ENCODE measurements at regions not wholly inside any gene's neighbourhood (a gene's known extent, or its start where the extent isn't known, plus 50 kb on each side); places are given as distances from the start of the nearest gene placed in this dataset.
"Not testable (repeated sequence)": the region's sequence is repeated elsewhere in the genome, so short reads cannot be mapped to it uniquely, and the experiment has no call there.

- no peak overlapping the region for H3K4me3 ChIP-seq
- no peaks in the 10 kb centered on the region for H3K27me3 ChIP-seq
- intact Hi-C loops (cut with DNase I; ENCODE audit: low total_unique reads) = no loop called here
- no peaks in the 10 kb centered on the region for H3K4me1 ChIP-seq
- H3K27ac ChIP-seq = no peak overlapping the region
- DNase-seq (ENCODE audit: low spot score in 2 of 2) = no peak
- H3K9me3 ChIP-seq = no peaks in the 10 kb centered on the region
- no peaks in the 10 kb centered on the region for H3K36me3 ChIP-seq
- TF ChIP-seq CTCF (IDR thresholded peaks at IDR 0.05) (no peak), POLR2A (IDR thresholded peaks at IDR 0.05) (no peak), POLR2AphosphoS5 (IDR thresholded peaks at IDR 0.05) (no peak)
These were observed 152.0 kb upstream of the NRBF2 start for GRCh38 chr10:62981096-62981495.

- Histone ChIP-seq H3K36me3 (no peaks in the 10 kb centered on the region), H3K27ac (no peak overlapping the region), H3K27me3 (no peaks in the 10 kb centered on the region), H3K9me3 (no peaks in the 10 kb centered on the region), H3K4me1 (no peaks in the 10 kb centered on the region), H3K4me3 (no peak overlapping the region)
- TF ChIP-seq POLR2AphosphoS5 (IDR thresholded peaks at IDR 0.05) (no peak), POLR2A (IDR thresholded peaks at IDR 0.05) (no peak), CTCF (IDR thresholded peaks at IDR 0.05) (no peak)
- intact Hi-C loops (cut with DNase I; ENCODE audit: low total_unique reads) = no loop called here
- DNase-seq (ENCODE audit: low spot score in 2 of 2) = no peak
These were observed 152.4 kb upstream of the NRBF2 start for GRCh38 chr10:62980687-62981086.

GRCh38 chr10:62979921-62980320 is 153.2 kb upstream of the NRBF2 start:
- peaks cover 0 to under 1% of the 10 kb centered on the region in 2 donors for H3K9me3 ChIP-seq
- H3K27ac ChIP-seq = no peak overlapping the region
- no peaks in the 10 kb centered on the region for H3K27me3 ChIP-seq
- intact Hi-C loops (cut with DNase I; ENCODE audit: low total_unique reads) = no loop called here
- H3K4me3 ChIP-seq = no peak overlapping the region
- H3K36me3 ChIP-seq = no peaks in the 10 kb centered on the region
- H3K4me1 ChIP-seq = no peaks in the 10 kb centered on the region
- TF ChIP-seq POLR2AphosphoS5 (IDR thresholded peaks at IDR 0.05) (no peak), CTCF (IDR thresholded peaks at IDR 0.05) (no peak), POLR2A (IDR thresholded peaks at IDR 0.05) (no peak)
- DNase-seq (ENCODE audit: low spot score in 2 of 2) = no peak

- peaks cover 5 to 10% of the 10 kb centered on the region in 2 donors for H3K9me3 ChIP-seq
These were observed 154.6 kb upstream of the NRBF2 start for GRCh38 chr10:62978482-62978881.

GRCh38 chr10:62974795-62975194 is 158.3 kb upstream of the NRBF2 start:
- DNase-seq (ENCODE audit: low spot score in 2 of 2); H3K36me3 ChIP-seq; H3K9me3 ChIP-seq; H3K27ac ChIP-seq; H3K4me3 ChIP-seq; H3K27me3 ChIP-seq; intact Hi-C loops (cut with DNase I; ENCODE audit: low total_unique reads); H3K4me1 ChIP-seq: not testable (repeated sequence)

More at GRCh38 chr10:62978482-62978881, 154.6 kb upstream of the NRBF2 start:
- H3K4me3 ChIP-seq = no peak overlapping the region
- DNase-seq (ENCODE audit: low spot score in 2 of 2) = no peak
- no peak for TF ChIP-seq POLR2AphosphoS5 (IDR thresholded peaks at IDR 0.05)
- H3K4me1 ChIP-seq = no peaks in the 10 kb centered on the region
- H3K27ac ChIP-seq = no peak overlapping the region
- no peaks in the 10 kb centered on the region for H3K36me3 ChIP-seq
- intact Hi-C loops (cut with DNase I; ENCODE audit: low total_unique reads) = no loop called here
- H3K27me3 ChIP-seq = no peaks in the 10 kb centered on the region

GRCh38 chr10:62972103-62972502 is 155.9 kb upstream of the EGR2 start:
- H3K4me1 ChIP-seq = no peaks in the 10 kb centered on the region
- TF ChIP-seq CTCF (IDR thresholded peaks at IDR 0.05) (no peak), POLR2AphosphoS5 (IDR thresholded peaks at IDR 0.05) (no peak), POLR2A (IDR thresholded peaks at IDR 0.05) (no peak)
- H3K27ac ChIP-seq = no peak overlapping the region
- DNase-seq (ENCODE audit: low spot score in 2 of 2) = no peak
- H3K27me3 ChIP-seq = no peaks in the 10 kb centered on the region
- peaks cover 5 to 10% of the 10 kb centered on the region in 2 donors for H3K9me3 ChIP-seq
- intact Hi-C loops (cut with DNase I; ENCODE audit: low total_unique reads) = no loop called here
- no peaks in the 10 kb centered on the region for H3K36me3 ChIP-seq
- no peak overlapping the region for H3K4me3 ChIP-seq
